HCT116 (cell line): ENCODE measurements at regions not wholly inside any gene's neighbourhood (a gene's known extent, or its start where the extent isn't known, plus 50 kb on each side); places are given as distances from the start of the nearest gene placed in this dataset.

Source experiments
- EZH2 ChIP-seq: fragments of 200-600 bp; sonication (generic); IDR thresholded peaks from 2 replicates; pipeline ENCODE4 v1.6.1; 2017; ENCODE audit warnings: antibody characterized with exemption, mixed run types
- EZH2phosphoT487 ChIP-seq: fragments of 200-600 bp; IDR thresholded peaks from 2 replicates; pipeline ENCODE4 v1.6.1; 2018; ENCODE audit warnings: antibody characterized with exemption, borderline replicate concordance
- JUND ChIP-seq: IDR thresholded peaks from 2 replicates; pipeline ENCODE4 v1.6.1; 2012
- POLR2A ChIP-seq: IDR thresholded peaks from 2 replicates; pipeline ENCODE4 v1.7.0; 2011; ENCODE audit warnings: borderline replicate concordance; ENCODE audit not compliant: insufficient read depth, insufficient read length; ENCODE audit errors: extremely low read depth
- YY1 ChIP-seq: IDR thresholded peaks from 2 replicates; pipeline ENCODE4 v1.6.1; 2011; ENCODE audit warnings: low read length, low read depth, moderate library complexity, mild to moderate bottlenecking; ENCODE audit not compliant: insufficient replicate concordance; ENCODE audit errors: extremely low read depth
- ZFX ChIP-seq: fragments of 450-650 bp; IDR thresholded peaks from 2 replicates; pipeline ENCODE4 v1.6.1; 2017
- TF ChIP-seq, protein P1 (sequence below), 3 experiments: fragments of 200-600 bp in 1 of 3; sonication (generic) in 1 of 3; IDR thresholded peaks in 2 of 3; conservative IDR thresholded peaks in 1 of 3; 2 replicates each; pipeline ENCODE4 v1.5.1; 2012 to 2017; ENCODE audit warnings: low read depth in 2 of 3, low read length in 2 of 3, antibody characterized with exemption in 1 of 3, borderline replicate concordance in 1 of 3, control low read depth in 1 of 3, mild to moderate bottlenecking in 1 of 3, mixed read lengths in 1 of 3, mixed run types in 1 of 3, moderate library complexity in 1 of 3; ENCODE audit not compliant: insufficient read depth in 1 of 3
- TF ChIP-seq, protein P2 (sequence below): IDR thresholded peaks from 2 replicates; pipeline ENCODE4 v1.6.1; 2012

DNA sequence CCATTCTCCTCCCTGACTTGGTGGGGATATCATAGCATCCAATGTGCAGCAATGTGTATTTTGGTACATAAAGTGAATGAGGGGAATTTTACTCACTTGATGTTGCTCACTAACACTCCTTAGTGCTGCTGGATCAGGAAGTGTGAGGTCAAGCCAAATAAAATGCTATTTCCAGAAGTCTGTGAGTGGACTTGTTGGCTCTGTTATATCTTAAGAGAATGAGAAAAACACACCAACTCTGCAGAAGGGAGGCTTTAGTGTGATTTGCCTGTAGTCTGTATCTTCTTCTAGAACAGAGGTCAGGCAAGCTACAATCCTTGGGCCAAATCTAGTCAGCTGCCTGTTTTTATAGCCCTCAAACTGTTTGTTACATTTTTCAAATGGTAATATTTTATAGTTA is 154.3 kb downstream of the POLR1F start:
- TF ChIP-seq, protein P1, sequence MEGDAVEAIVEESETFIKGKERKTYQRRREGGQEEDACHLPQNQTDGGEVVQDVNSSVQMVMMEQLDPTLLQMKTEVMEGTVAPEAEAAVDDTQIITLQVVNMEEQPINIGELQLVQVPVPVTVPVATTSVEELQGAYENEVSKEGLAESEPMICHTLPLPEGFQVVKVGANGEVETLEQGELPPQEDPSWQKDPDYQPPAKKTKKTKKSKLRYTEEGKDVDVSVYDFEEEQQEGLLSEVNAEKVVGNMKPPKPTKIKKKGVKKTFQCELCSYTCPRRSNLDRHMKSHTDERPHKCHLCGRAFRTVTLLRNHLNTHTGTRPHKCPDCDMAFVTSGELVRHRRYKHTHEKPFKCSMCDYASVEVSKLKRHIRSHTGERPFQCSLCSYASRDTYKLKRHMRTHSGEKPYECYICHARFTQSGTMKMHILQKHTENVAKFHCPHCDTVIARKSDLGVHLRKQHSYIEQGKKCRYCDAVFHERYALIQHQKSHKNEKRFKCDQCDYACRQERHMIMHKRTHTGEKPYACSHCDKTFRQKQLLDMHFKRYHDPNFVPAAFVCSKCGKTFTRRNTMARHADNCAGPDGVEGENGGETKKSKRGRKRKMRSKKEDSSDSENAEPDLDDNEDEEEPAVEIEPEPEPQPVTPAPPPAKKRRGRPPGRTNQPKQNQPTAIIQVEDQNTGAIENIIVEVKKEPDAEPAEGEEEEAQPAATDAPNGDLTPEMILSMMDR (IDR thresholded peaks at IDR 0.05 in 2 of 3, conservative IDR thresholded peaks at IDR 0.05 in 1 of 3; ENCODE audit: borderline replicate concordance in 1 of 3, insufficient read depth in 1 of 3, low read depth in 2 of 3, low read length in 2 of 3): no peak
- TF ChIP-seq YY1 (no peak), POLR2A (no peak), ZFX (no peak), JUND (no peak), EZH2 (no peak), EZH2phosphoT487 (no peak)
- TF ChIP-seq, protein P2, sequence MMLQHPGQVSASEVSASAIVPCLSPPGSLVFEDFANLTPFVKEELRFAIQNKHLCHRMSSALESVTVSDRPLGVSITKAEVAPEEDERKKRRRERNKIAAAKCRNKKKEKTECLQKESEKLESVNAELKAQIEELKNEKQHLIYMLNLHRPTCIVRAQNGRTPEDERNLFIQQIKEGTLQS: no peak
